Brain microvascular endothelial cell (primary cell): ENCODE measurements at regions not wholly inside any gene's neighbourhood (a gene's known extent, or its start where the extent isn't known, plus 50 kb on each side); places are given as distances from the start of the nearest gene placed in this dataset.
"Not testable (repeated sequence)": the region's sequence is repeated elsewhere in the genome, so short reads cannot be mapped to it uniquely, and the experiment has no call there.

Experiments
- DNase-seq: peaks from one replicate; pipeline ENCODE4 v3.0.0-alpha.2; 2020
- H3K27ac ChIP-seq: fragments of 250-450 bp; sonication (Bioruptor Pico); 2 replicates; pipeline ENCODE4 v1.5.1; 2020; ENCODE audit warnings: mild to moderate bottlenecking, moderate library complexity
- H3K27me3 ChIP-seq: fragments of 250-450 bp; sonication (Bioruptor Pico); replicated peaks from 2 replicates; pipeline ENCODE4 v1.5.1; 2020; ENCODE audit warnings: mild to moderate bottlenecking
- H3K36me3 ChIP-seq: fragments of 250-450 bp; sonication (Bioruptor Pico); replicated peaks from 2 replicates; pipeline ENCODE4 v1.5.1; 2020; ENCODE audit warnings: mild to moderate bottlenecking
- H3K4me3 ChIP-seq: 2 replicates; pipeline ENCODE4 v1.5.1; 2011; ENCODE audit warnings: low read depth, mild to moderate bottlenecking, control low read depth, low read length, moderate library complexity
- in situ Hi-C: cut with HindIII; loops from 2 replicates; pipeline ENCODE4 v1.10.0; 2017; ENCODE audit warnings: low sequenced_read_pairs, low pct_ligation_motif_present
- TF ChIP-seq, protein P1 (sequence below): IDR thresholded peaks from 2 replicates; pipeline ENCODE4 v1.5.1; 2011; ENCODE audit warnings: low read depth, mild to moderate bottlenecking, moderate library complexity, low read length, control low read depth, inconsistent platforms; ENCODE audit errors: missing control alignments

DNA sequence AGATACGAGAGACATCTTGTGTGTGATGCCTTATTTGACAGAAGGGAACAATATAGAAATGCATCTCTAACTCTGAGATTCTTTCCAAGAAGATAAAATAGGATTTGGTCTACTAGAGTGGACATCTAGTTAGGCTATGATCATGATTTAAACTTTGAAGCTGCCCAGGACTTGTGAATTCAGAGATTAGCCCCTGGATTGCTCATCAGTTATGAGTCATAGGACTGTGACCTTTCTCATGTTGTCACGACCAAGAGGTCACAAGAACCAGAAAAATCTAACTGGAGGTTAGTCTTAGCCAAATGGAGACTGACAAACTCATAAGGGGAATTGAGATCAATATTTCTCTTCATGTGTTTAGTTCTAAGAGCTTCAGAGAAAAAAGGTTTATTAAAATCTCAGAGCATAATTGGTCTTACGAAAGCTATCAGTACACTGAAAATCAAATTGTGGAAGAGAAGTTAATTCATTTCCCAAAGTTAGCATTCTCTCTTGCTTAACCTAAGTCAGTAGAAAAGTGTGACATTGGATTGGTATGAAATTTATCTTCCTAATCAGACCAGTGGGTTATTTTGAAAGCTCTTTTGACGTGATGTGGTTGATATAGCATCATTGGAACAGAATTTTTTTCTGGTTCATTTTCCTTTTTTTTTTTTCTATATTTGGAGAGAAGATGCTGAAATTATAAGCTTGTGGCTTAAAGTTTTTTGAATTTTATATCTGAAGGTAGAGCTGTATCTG, 245.7 kb downstream of the RNF144B start:
- Histone ChIP-seq H3K4me3 (no peak overlapping the region), H3K27me3 (no peaks in the 10 kb centered on the region), H3K27ac (peak overlapping the region; percentile 25), H3K36me3 (no peaks in the 10 kb centered on the region)
- TF ChIP-seq, protein P1, sequence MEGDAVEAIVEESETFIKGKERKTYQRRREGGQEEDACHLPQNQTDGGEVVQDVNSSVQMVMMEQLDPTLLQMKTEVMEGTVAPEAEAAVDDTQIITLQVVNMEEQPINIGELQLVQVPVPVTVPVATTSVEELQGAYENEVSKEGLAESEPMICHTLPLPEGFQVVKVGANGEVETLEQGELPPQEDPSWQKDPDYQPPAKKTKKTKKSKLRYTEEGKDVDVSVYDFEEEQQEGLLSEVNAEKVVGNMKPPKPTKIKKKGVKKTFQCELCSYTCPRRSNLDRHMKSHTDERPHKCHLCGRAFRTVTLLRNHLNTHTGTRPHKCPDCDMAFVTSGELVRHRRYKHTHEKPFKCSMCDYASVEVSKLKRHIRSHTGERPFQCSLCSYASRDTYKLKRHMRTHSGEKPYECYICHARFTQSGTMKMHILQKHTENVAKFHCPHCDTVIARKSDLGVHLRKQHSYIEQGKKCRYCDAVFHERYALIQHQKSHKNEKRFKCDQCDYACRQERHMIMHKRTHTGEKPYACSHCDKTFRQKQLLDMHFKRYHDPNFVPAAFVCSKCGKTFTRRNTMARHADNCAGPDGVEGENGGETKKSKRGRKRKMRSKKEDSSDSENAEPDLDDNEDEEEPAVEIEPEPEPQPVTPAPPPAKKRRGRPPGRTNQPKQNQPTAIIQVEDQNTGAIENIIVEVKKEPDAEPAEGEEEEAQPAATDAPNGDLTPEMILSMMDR: no peak
- in situ Hi-C loops: no loop called here
- peak; percentile 77 for DNase-seq

DNA sequence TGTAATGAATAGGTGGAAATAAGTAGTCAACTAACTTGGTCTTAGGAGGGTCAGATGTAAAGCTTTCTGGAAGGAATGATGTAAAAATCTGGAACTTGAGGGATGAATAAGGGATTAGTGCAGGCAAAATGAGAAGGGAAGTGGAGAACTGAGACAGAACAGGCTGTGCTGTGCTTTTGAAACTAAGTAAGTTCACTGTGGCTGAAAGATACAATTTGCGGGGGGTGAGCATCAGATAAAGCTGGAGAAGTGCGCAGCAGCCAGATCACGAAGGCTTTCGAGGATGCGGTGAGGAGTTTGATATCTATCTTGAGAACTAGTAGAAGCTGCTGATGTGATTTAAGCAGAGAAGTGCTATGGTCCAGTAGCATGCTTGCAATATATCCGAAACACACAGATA, 247.8 kb downstream of the RNF144B start:
- DNase-seq: no peak
- Histone ChIP-seq H3K27me3 (no peaks in the 10 kb centered on the region), H3K27ac (no peak overlapping the region), H3K4me3 (no peak overlapping the region), H3K36me3 (no peaks in the 10 kb centered on the region)
- in situ Hi-C loops: no loop called here
- TF ChIP-seq, protein P1: no peak

DNA sequence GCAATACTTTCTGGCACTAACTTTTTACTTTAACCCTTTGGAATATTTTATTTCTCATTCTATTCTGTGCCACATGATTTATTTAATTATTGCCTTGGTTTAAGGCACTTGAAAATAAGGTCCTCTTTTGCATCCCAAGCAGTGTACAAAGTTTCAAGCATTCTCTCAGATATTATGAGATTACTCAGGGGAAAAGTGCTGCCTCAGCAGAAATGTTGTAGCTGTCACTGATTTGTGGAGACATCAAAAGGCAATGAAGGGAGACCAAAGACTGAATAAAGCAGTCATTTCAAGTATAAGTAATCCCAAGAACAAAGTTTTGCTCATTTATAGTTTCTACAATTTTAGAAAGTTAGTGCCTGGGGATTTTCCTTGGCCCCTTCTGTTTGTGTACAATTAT, 253.0 kb downstream of the RNF144B start:
- H3K27ac ChIP-seq: no peak overlapping the region
- in situ Hi-C loops: no loop called here
- no peak overlapping the region for H3K4me3 ChIP-seq
- TF ChIP-seq, protein P1: no peak
- H3K27me3 ChIP-seq: no peaks in the 10 kb centered on the region
- H3K36me3 ChIP-seq: no peaks in the 10 kb centered on the region
- DNase-seq: peak; percentile 21

DNA sequence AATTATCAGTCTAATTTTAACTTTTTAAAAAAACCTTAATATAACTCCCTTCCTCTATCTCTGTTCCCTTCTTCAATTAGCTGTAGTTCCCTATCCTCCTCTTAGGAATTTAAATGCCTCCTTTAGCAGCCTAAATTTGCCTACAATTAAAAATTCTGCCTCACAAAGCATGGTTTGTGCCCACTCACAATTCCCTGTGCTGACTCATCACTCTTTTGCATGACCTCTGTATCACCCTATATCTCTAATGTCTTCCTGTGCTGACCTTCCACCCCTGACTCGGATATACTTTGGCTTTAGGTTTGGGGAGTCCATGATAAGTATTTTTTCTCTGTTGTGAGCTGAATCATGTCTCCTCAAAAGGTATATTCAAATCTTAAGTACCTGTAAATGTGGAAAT, 253.6 kb downstream of the RNF144B start:
- DNase-seq: no peak
- Histone ChIP-seq H3K27me3 (no peaks in the 10 kb centered on the region), H3K27ac (no peak overlapping the region), H3K4me3 (no peak overlapping the region), H3K36me3 (no peaks in the 10 kb centered on the region)
- in situ Hi-C loops: no loop called here
- TF ChIP-seq, protein P1: no peak

DNA sequence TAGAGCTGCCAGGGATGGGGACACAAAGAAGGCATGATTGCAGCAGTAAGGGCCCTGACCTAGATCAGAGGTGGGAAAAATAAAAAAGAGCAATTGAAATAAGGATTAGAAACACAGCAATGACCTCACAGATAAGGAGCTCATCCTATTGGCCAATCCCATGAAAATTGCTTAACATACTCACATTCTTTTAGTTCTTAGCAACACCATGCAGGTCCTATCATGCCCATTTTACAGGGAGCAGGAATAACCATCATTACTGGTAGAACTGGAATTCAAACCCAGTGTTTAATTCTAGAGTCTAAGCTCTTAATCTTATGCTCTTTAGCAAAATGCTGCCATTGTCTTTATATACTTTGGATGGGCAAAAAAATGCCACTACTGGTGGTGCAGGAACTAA, 267.7 kb downstream of the RNF144B start:
- TF ChIP-seq, protein P1: no peak
- H3K36me3 ChIP-seq: no peaks in the 10 kb centered on the region
- in situ Hi-C loops: no loop called here
- no peak overlapping the region for H3K4me3 ChIP-seq
- H3K27ac ChIP-seq: no peak overlapping the region
- no peak for DNase-seq
- no peaks in the 10 kb centered on the region for H3K27me3 ChIP-seq

DNA sequence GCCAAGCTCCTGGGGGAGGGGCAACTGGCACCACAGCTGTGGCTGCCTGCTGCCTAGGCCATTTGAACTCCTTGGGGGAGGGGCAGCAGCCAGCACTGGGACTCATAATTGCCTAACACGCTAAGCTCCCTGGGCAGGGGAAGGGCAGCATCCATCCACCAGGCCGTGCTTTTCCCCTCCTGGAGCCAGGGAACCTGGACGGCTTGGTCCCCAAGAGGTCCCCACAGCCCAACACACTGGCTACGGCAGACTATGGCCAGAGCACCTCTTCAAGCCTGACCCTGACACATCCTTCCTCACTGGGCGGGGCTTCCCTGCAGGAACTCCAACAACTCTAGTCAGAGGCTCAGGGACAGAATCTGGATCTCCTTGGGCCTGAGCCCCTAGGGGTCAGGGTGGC, 269.4 kb downstream of the RNF144B start:
- in situ Hi-C loops: no loop called here
- TF ChIP-seq, protein P1: no peak
- H3K27me3 ChIP-seq: no peaks in the 10 kb centered on the region
- H3K36me3 ChIP-seq: no peaks in the 10 kb centered on the region
- H3K27ac ChIP-seq: no peak overlapping the region
- no peak overlapping the region for H3K4me3 ChIP-seq
- DNase-seq: no peak

DNA sequence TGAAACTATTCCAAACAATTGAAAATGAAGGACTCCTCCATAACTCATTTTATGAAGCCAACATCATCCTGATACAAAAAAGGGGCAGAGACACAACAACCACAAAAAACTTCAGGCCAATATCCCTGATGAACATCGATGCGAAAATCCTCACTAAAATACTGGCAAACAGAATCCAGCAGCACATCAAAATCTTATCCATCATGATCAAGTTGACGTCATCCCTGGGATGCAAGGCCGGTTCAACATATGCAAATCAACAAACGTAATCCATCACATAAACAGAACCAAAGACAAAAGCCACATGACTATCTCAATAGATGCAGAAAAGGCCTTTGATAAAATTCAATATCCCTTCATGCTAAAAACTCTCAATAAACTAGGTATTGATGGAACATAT, 272.8 kb downstream of the RNF144B start:
- H3K27me3 ChIP-seq, H3K36me3 ChIP-seq, in situ Hi-C loops, H3K27ac ChIP-seq, DNase-seq, H3K4me3 ChIP-seq: not testable (repeated sequence)
